ENCODE measurements at regions not wholly inside any gene's neighbourhood (a gene's known extent, or its start where the extent isn't known, plus 50 kb on each side); places are given as distances from the start of the nearest gene placed in this dataset.
"Not testable (repeated sequence)": the region's sequence is repeated elsewhere in the genome, so short reads cannot be mapped to it uniquely, and the experiment has no call there.

GRCh38 chr7:16299853-16300252, 121.5 kb downstream of the CRPPA start:
- no peaks in the 10 kb centered on the region for H3K36me3 Mint-ChIP-seq
- no peaks in the 10 kb centered on the region for H3K4me1 Mint-ChIP-seq
- H3K4me3 Mint-ChIP-seq: no peak overlapping the region
- peaks cover 3% of the 10 kb centered on the region for H3K27me3 Mint-ChIP-seq
- peaks cover 0 to 2% (median 0%) of the 10 kb centered on the region in 3 donors for H3K9me3 Mint-ChIP-seq
- H3K27ac Mint-ChIP-seq: no peak overlapping the region

GRCh38 chr7:16298221-16298620, 123.1 kb downstream of the CRPPA start:
- no peak overlapping the region for H3K4me3 Mint-ChIP-seq

GRCh38 chr7:16295558-16295957, 125.8 kb downstream of the CRPPA start:
- Mint-ChIP-seq H3K4me1 (no peaks in the 10 kb centered on the region), H3K27ac (no peak overlapping the region), H3K27me3 (no peaks in the 10 kb centered on the region), H3K9me3 (no peaks in the 10 kb centered on the region), H3K4me3 (no peak overlapping the region), H3K36me3 (no peaks in the 10 kb centered on the region)

More at GRCh38 chr7:16298221-16298620, 123.1 kb downstream of the CRPPA start:
- Mint-ChIP-seq H3K27ac (no peak overlapping the region), H3K27me3 (peaks cover 3% of the 10 kb centered on the region), H3K4me1 (no peaks in the 10 kb centered on the region), H3K36me3 (no peaks in the 10 kb centered on the region), H3K9me3 (peaks cover 0 to 2% (median 0%) of the 10 kb centered on the region in 3 donors)

GRCh38 chr7:16293669-16294425, 127.5 kb downstream of the CRPPA start:
- Mint-ChIP-seq H3K27ac (no peak overlapping the region), H3K4me3 (no peak overlapping the region), H3K9me3 (no peaks in the 10 kb centered on the region), H3K27me3 (no peaks in the 10 kb centered on the region), H3K36me3 (peaks cover 2% of the 10 kb centered on the region), H3K4me1 (no peaks in the 10 kb centered on the region)

- no peaks in the 10 kb centered on the region for H3K27me3 Mint-ChIP-seq
- peaks cover 0 to 2% (median 0%) of the 10 kb centered on the region in 3 donors for H3K9me3 Mint-ChIP-seq
- H3K36me3 Mint-ChIP-seq: peaks cover 2% of the 10 kb centered on the region
- H3K4me1 Mint-ChIP-seq: no peaks in the 10 kb centered on the region
- no peak overlapping the region for H3K4me3 Mint-ChIP-seq
- no peak overlapping the region for H3K27ac Mint-ChIP-seq
These were observed 136.8 kb downstream of the CRPPA start for GRCh38 chr7:16284581-16284980.

GRCh38 chr7:16278167-16278787, 143.1 kb downstream of the CRPPA start:
- Mint-ChIP-seq H3K9me3 (no peaks in the 10 kb centered on the region), H3K36me3 (peaks cover 2% of the 10 kb centered on the region), H3K27ac (no peak overlapping the region), H3K4me1 (no peaks in the 10 kb centered on the region), H3K27me3 (no peaks in the 10 kb centered on the region), H3K4me3 (no peak overlapping the region)

GRCh38 chr7:16271990-16272665, 149.2 kb downstream of the CRPPA start:
- H3K27me3 Mint-ChIP-seq: no peaks in the 10 kb centered on the region
- H3K4me1 Mint-ChIP-seq: peaks cover 0 to 1% (median 0%) of the 10 kb centered on the region in 3 donors
- H3K27ac Mint-ChIP-seq: no peak overlapping the region
- H3K9me3 Mint-ChIP-seq: no peaks in the 10 kb centered on the region
- H3K36me3 Mint-ChIP-seq: no peaks in the 10 kb centered on the region
- H3K4me3 Mint-ChIP-seq: no peak overlapping the region

- no peaks in the 10 kb centered on the region for H3K36me3 Mint-ChIP-seq
- no peak overlapping the region for H3K27ac Mint-ChIP-seq
- H3K4me1 Mint-ChIP-seq: peaks cover 0 to 1% (median 0%) of the 10 kb centered on the region in 3 donors
- H3K4me3 Mint-ChIP-seq: no peak overlapping the region
- no peaks in the 10 kb centered on the region for H3K9me3 Mint-ChIP-seq
- no peaks in the 10 kb centered on the region for H3K27me3 Mint-ChIP-seq
These were observed 149.9 kb downstream of the CRPPA start for GRCh38 chr7:16271355-16271915.

GRCh38 chr7:16270844-16271243, 150.5 kb downstream of the CRPPA start:
- Mint-ChIP-seq H3K9me3 (no peaks in the 10 kb centered on the region), H3K36me3 (no peaks in the 10 kb centered on the region), H3K4me3 (no peak overlapping the region), H3K4me1 (peaks cover 0 to 1% (median 0%) of the 10 kb centered on the region in 3 donors), H3K27ac (no peak overlapping the region), H3K27me3 (no peaks in the 10 kb centered on the region)

- H3K4me3 Mint-ChIP-seq: no peak overlapping the region
- no peaks in the 10 kb centered on the region for H3K36me3 Mint-ChIP-seq
- H3K27me3 Mint-ChIP-seq: no peaks in the 10 kb centered on the region
- no peak overlapping the region for H3K27ac Mint-ChIP-seq
- H3K9me3 Mint-ChIP-seq: no peaks in the 10 kb centered on the region
- H3K4me1 Mint-ChIP-seq: peaks cover 0 to 1% (median 0%) of the 10 kb centered on the region in 3 donors
These were observed 152.2 kb downstream of the CRPPA start for GRCh38 chr7:16268821-16269768.

- H3K9me3 Mint-ChIP-seq: no peaks in the 10 kb centered on the region
- H3K27me3 Mint-ChIP-seq: no peaks in the 10 kb centered on the region
- peaks cover 0 to 1% (median 0%) of the 10 kb centered on the region in 3 donors for H3K4me1 Mint-ChIP-seq
- no peaks in the 10 kb centered on the region for H3K36me3 Mint-ChIP-seq
- no peak overlapping the region for H3K27ac Mint-ChIP-seq
- no peak overlapping the region for H3K4me3 Mint-ChIP-seq
These were observed 153.2 kb downstream of the CRPPA start for GRCh38 chr7:16267953-16268820.

GRCh38 chr7:16266877-16267276, 154.5 kb downstream of the CRPPA start:
- no peak overlapping the region for H3K27ac Mint-ChIP-seq

GRCh38 chr7:16266470-16266869, 154.9 kb downstream of the CRPPA start:
- not testable (repeated sequence) for H3K9me3 Mint-ChIP-seq, H3K27ac Mint-ChIP-seq, H3K4me1 Mint-ChIP-seq, H3K27me3 Mint-ChIP-seq, H3K36me3 Mint-ChIP-seq
- peak overlapping the region in 1 of 4 donors; percentile 34 for H3K4me3 Mint-ChIP-seq

More at GRCh38 chr7:16266877-16267276, 154.5 kb downstream of the CRPPA start:
- Mint-ChIP-seq H3K4me1 (peaks cover 0 to 1% (median 0%) of the 10 kb centered on the region in 3 donors), H3K27me3 (no peaks in the 10 kb centered on the region), H3K9me3 (no peaks in the 10 kb centered on the region), H3K4me3 (no peak overlapping the region), H3K36me3 (no peaks in the 10 kb centered on the region)

Data from IgD-negative memory B cell (primary cell).